Activated naive CD4-positive, alpha-beta T cell treated with anti-CD3 and anti-CD28 coated beads, Interleukin-2, amount 50 U/mL, for 72 hours (primary cell): ENCODE measurements at regions not wholly inside any gene's neighbourhood (a gene's known extent, or its start where the extent isn't known, plus 50 kb on each side); places are given as distances from the start of the nearest gene placed in this dataset.

Experiments used
- ATAC-seq, 2 donors: fragments of 150-1000 bp; cut with Tn5 transposase; 2 replicates each; pipeline ENCODE4 v1.10.0; 2021; ENCODE audit warnings: mild to moderate bottlenecking in 2 of 2, moderate library complexity in 2 of 2
- DNase-seq, 2 donors: peaks; one replicate each; pipeline ENCODE4 v3.0.0; 2021 to 2022; ENCODE audit warnings: low spot score in 2 of 2
- H3K27ac Mint-ChIP-seq, 2 donors: one replicate each; pipeline ENCODE4 v1.8.0; 2022; ENCODE audit warnings: mild to moderate bottlenecking in 2 of 2, mixed read lengths in 2 of 2
- H3K36me3 Mint-ChIP-seq, 2 donors: one replicate each; pipeline ENCODE4 v1.8.0; 2022; ENCODE audit warnings: mixed read lengths in 2 of 2
- H3K9me3 Mint-ChIP-seq, 2 donors: one replicate each; pipeline ENCODE4 v1.8.0; 2022; ENCODE audit warnings: mixed read lengths in 2 of 2

GRCh38 chr4:129428454-129428853 lies 332.5 kb downstream of the C4orf33 start:
- no peak for ATAC-seq
- no peak for DNase-seq
- Mint-ChIP-seq H3K9me3 (peaks cover 0 to 3% of the 10 kb centered on the region in 2 donors), H3K36me3 (no peaks in the 10 kb centered on the region), H3K27ac (no peak overlapping the region)

GRCh38 chr4:129429581-129430320 lies 333.8 kb downstream of the C4orf33 start:
- ATAC-seq, result no peak
- H3K9me3 Mint-ChIP-seq, result no peaks in the 10 kb centered on the region

GRCh38 chr4:129437347-129437746 lies 341.4 kb downstream of the C4orf33 start:
- H3K9me3 Mint-ChIP-seq, result no peaks in the 10 kb centered on the region
- no peaks in the 10 kb centered on the region for H3K36me3 Mint-ChIP-seq

More at GRCh38 chr4:129429581-129430320, 333.8 kb downstream of the C4orf33 start:
- Mint-ChIP-seq H3K36me3 (no peaks in the 10 kb centered on the region), H3K27ac (no peak overlapping the region)
- DNase-seq, result no peak

GRCh38 chr4:129438456-129438981 lies 342.6 kb downstream of the C4orf33 start:
- Mint-ChIP-seq H3K27ac (no peak overlapping the region), H3K36me3 (no peaks in the 10 kb centered on the region), H3K9me3 (no peaks in the 10 kb centered on the region)
- DNase-seq (no peak), ATAC-seq (no peak)

More at GRCh38 chr4:129437347-129437746, 341.4 kb downstream of the C4orf33 start:
- H3K27ac Mint-ChIP-seq, result no peak overlapping the region
- DNase-seq, result no peak
- no peak for ATAC-seq

GRCh38 chr4:129446074-129446473 lies 350.1 kb downstream of the C4orf33 start:
- no peak for DNase-seq
- Mint-ChIP-seq H3K27ac (no peak overlapping the region), H3K9me3 (peaks cover 4 to 7% of the 10 kb centered on the region in 2 donors), H3K36me3 (peaks cover 0 to 5% of the 10 kb centered on the region in 2 donors)
- ATAC-seq, result no peak

- H3K9me3 Mint-ChIP-seq, result peaks cover 0 to 5% of the 10 kb centered on the region in 2 donors
- H3K27ac Mint-ChIP-seq, result no peak overlapping the region
- H3K36me3 Mint-ChIP-seq, result peaks cover 0 to 2% of the 10 kb centered on the region in 2 donors
- DNase-seq (no peak), ATAC-seq (no peak)
Observed at GRCh38 chr4:129453524-129454200, 357.7 kb downstream of the C4orf33 start.

GRCh38 chr4:129455482-129455881 lies 359.5 kb downstream of the C4orf33 start:
- no peak overlapping the region for H3K27ac Mint-ChIP-seq
- DNase-seq (no peak), ATAC-seq (no peak)

GRCh38 chr4:129468624-129469023 lies 372.7 kb downstream of the C4orf33 start:
- Mint-ChIP-seq H3K9me3 (peaks cover 4 to 11% of the 10 kb centered on the region in 2 donors), H3K36me3 (no peaks in the 10 kb centered on the region), H3K27ac (no peak overlapping the region)
- ATAC-seq (no peak), DNase-seq (no peak)

More at GRCh38 chr4:129455482-129455881, 359.5 kb downstream of the C4orf33 start:
- Mint-ChIP-seq H3K36me3 (no peaks in the 10 kb centered on the region), H3K9me3 (no peaks in the 10 kb centered on the region)

- no peak for DNase-seq
- H3K9me3 Mint-ChIP-seq, result peaks cover 23 to 24% of the 10 kb centered on the region in 2 donors
- H3K36me3 Mint-ChIP-seq, result peaks cover 0 to 5% of the 10 kb centered on the region in 2 donors
- no peak for ATAC-seq
- no peak overlapping the region for H3K27ac Mint-ChIP-seq
Observed at GRCh38 chr4:129474698-129475097, 378.7 kb downstream of the C4orf33 start.

- Mint-ChIP-seq H3K36me3 (no peaks in the 10 kb centered on the region), H3K9me3 (peaks cover 0 to 4% of the 10 kb centered on the region in 2 donors), H3K27ac (no peak overlapping the region)
- no peak for ATAC-seq
- DNase-seq, result no peak
Observed at GRCh38 chr4:129481107-129481506, 385.2 kb downstream of the C4orf33 start.

- Mint-ChIP-seq H3K27ac (no peak overlapping the region), H3K36me3 (no peaks in the 10 kb centered on the region), H3K9me3 (no peaks in the 10 kb centered on the region)
- no peak for ATAC-seq
- no peak for DNase-seq
Observed at GRCh38 chr4:129488427-129488826, 392.5 kb downstream of the C4orf33 start.

GRCh38 chr4:129490516-129490915 lies 394.6 kb downstream of the C4orf33 start:
- Mint-ChIP-seq H3K27ac (no peak overlapping the region), H3K9me3 (no peaks in the 10 kb centered on the region), H3K36me3 (no peaks in the 10 kb centered on the region)
- DNase-seq, result no peak
- no peak for ATAC-seq

GRCh38 chr4:129498626-129499025 lies 402.7 kb downstream of the C4orf33 start:
- Mint-ChIP-seq H3K9me3 (no peaks in the 10 kb centered on the region), H3K36me3 (no peaks in the 10 kb centered on the region), H3K27ac (no peak overlapping the region)
- no peak for ATAC-seq
- no peak for DNase-seq

- DNase-seq (no peak), ATAC-seq (no peak)
- Mint-ChIP-seq H3K27ac (no peak overlapping the region), H3K36me3 (no peaks in the 10 kb centered on the region), H3K9me3 (no peaks in the 10 kb centered on the region)
Observed at GRCh38 chr4:129514852-129515251, 418.9 kb downstream of the C4orf33 start.

- Mint-ChIP-seq H3K27ac (no peak overlapping the region), H3K36me3 (no peaks in the 10 kb centered on the region), H3K9me3 (peaks cover 3 to 4% of the 10 kb centered on the region in 2 donors)
- DNase-seq, result no peak
- no peak for ATAC-seq
Observed at GRCh38 chr4:129515356-129515755, 419.4 kb downstream of the C4orf33 start.

GRCh38 chr4:129526812-129527211 lies 430.9 kb downstream of the C4orf33 start:
- no peaks in the 10 kb centered on the region for H3K36me3 Mint-ChIP-seq
- no peak overlapping the region for H3K27ac Mint-ChIP-seq
- DNase-seq (no peak), ATAC-seq (no peak)
- no peaks in the 10 kb centered on the region for H3K9me3 Mint-ChIP-seq

- H3K36me3 Mint-ChIP-seq, result no peaks in the 10 kb centered on the region
- H3K27ac Mint-ChIP-seq, result no peak overlapping the region
- no peaks in the 10 kb centered on the region for H3K9me3 Mint-ChIP-seq
- no peak for DNase-seq
- ATAC-seq, result no peak
Observed at GRCh38 chr4:129531253-129531652, 435.3 kb downstream of the C4orf33 start.
